NCI-H69 (cell line): ENCODE measurements at regions not wholly inside any gene's neighbourhood (a gene's known extent, or its start where the extent isn't known, plus 50 kb on each side); places are given as distances from the start of the nearest gene placed in this dataset.

ENCODE experiments used
- DNase-seq: peaks from one replicate; lab custom pipeline; 2025; lab: John Stamatoyannopoulos, UW

GRCh38 chr6:139679516-139680179, 305.2 kb upstream of the CITED2 start:
- no peak for DNase-seq

GRCh38 chr6:139676718-139677117, 302.3 kb upstream of the CITED2 start:
- no peak for DNase-seq

- DNase-seq: no peak
Observed at GRCh38 chr6:139666284-139666683, 291.8 kb upstream of the CITED2 start.

- DNase-seq: no peak
Observed at GRCh38 chr6:139663996-139664395, 289.5 kb upstream of the CITED2 start.

GRCh38 chr6:139659711-139660110, 285.3 kb upstream of the CITED2 start:
- DNase-seq: peak; percentile 18

GRCh38 chr6:139659196-139659595, 284.7 kb upstream of the CITED2 start:
- DNase-seq: no peak

GRCh38 chr6:139657119-139657518, 282.7 kb upstream of the CITED2 start:
- DNase-seq: no peak

- DNase-seq: peak; percentile 98
Observed at GRCh38 chr6:139655783-139656705, 281.6 kb upstream of the CITED2 start.

- peak; percentile 91 for DNase-seq
Observed at GRCh38 chr6:139654888-139655782, 280.7 kb upstream of the CITED2 start.

GRCh38 chr6:139654309-139654708, 279.9 kb upstream of the CITED2 start:
- DNase-seq: no peak

GRCh38 chr6:139653111-139653510, 278.7 kb upstream of the CITED2 start:
- no peak for DNase-seq

GRCh38 chr6:139650941-139651340, 276.5 kb upstream of the CITED2 start:
- no peak for DNase-seq

GRCh38 chr6:139649732-139650131, 275.3 kb upstream of the CITED2 start:
- DNase-seq: no peak

GRCh38 chr6:139649128-139649527, 274.7 kb upstream of the CITED2 start:
- DNase-seq: no peak

GRCh38 chr6:139648430-139649000, 274.1 kb upstream of the CITED2 start:
- peak; percentile 17 for DNase-seq

- DNase-seq: no peak
Observed at GRCh38 chr6:139647841-139648240, 273.4 kb upstream of the CITED2 start.

GRCh38 chr6:139647016-139647415, 272.6 kb upstream of the CITED2 start:
- no peak for DNase-seq

- DNase-seq: no peak
Observed at GRCh38 chr6:139644821-139645220, 270.4 kb upstream of the CITED2 start.

GRCh38 chr6:139643986-139644385, 269.5 kb upstream of the CITED2 start:
- no peak for DNase-seq

- DNase-seq: no peak
Observed at GRCh38 chr6:139642346-139642745, 267.9 kb upstream of the CITED2 start.

GRCh38 chr6:139641376-139641775, 266.9 kb upstream of the CITED2 start:
- DNase-seq: no peak

- no peak for DNase-seq
Observed at GRCh38 chr6:139640921-139641320, 266.5 kb upstream of the CITED2 start.
